Sigmoid colon (tissue), 6 donors: ENCODE measurements at regions not wholly inside any gene's neighbourhood (a gene's known extent, or its start where the extent isn't known, plus 50 kb on each side); places are given as distances from the start of the nearest gene placed in this dataset.

Experiments
- DNase-seq: peaks from one replicate; pipeline ENCODE4 v3.0.0-alpha.2; 2019
- H3K27ac ChIP-seq, 4 donors: fragments of 200-600 bp; sonication (generic); one replicate each; pipeline ENCODE4 v1.5.1; 2016 to 2019; ENCODE audit warnings: mild to moderate bottlenecking in 1 of 4
- H3K27me3 ChIP-seq, 3 donors: fragments of 200-600 bp; sonication (generic); one replicate each; pipeline ENCODE4 v1.5.1; 2019; ENCODE audit warnings: mild to moderate bottlenecking in 1 of 3
- H3K36me3 ChIP-seq, 4 donors: fragments of 200-600 bp; sonication (generic); one replicate each; pipeline ENCODE4 v1.5.1; 2016 to 2019
- H3K4me1 ChIP-seq, 4 donors: fragments of 200-600 bp; sonication (generic); one replicate each; pipeline ENCODE4 v1.5.1; 2017 to 2019
- H3K4me3 ChIP-seq, 4 donors: fragments of 200-600 bp; sonication (generic); one replicate each; pipeline ENCODE4 v1.5.1; 2017 to 2019; ENCODE audit warnings: mild to moderate bottlenecking in 2 of 4, moderate library complexity in 1 of 4
- H3K9me3 ChIP-seq, 4 donors: fragments of 200-600 bp in 3 of 4; sonication (generic) in 3 of 4; one replicate each; pipeline versions ENCODE4 v1.5.1 to v1.6.1; 2013 to 2019
- EP300 ChIP-seq, 4 donors: sonication (generic); formaldehyde crosslinking; IDR thresholded peaks; one replicate each; pipeline ENCODE4 v1.6.1; 2017; ENCODE audit warnings: antibody characterized with exemption in 4 of 4
- POLR2A ChIP-seq, 2 donors: fragments of 450-650 bp; IDR thresholded peaks; one replicate each; pipeline ENCODE4 v1.6.1; 2016; ENCODE audit warnings: antibody characterized with exemption in 2 of 2, mild to moderate bottlenecking in 2 of 2, moderate library complexity in 2 of 2
- POLR2AphosphoS5 ChIP-seq, 4 donors: sonication (generic); formaldehyde crosslinking; IDR thresholded peaks; one replicate each; pipeline ENCODE4 v1.6.1; 2017; ENCODE audit warnings: antibody characterized with exemption in 4 of 4
- WGBS, 2 donors: extraction: QIAGEN DNeasy Blood & Tissue Kit; methylation state at CpG; one replicate each; pipeline ENCODE4 v1.1.7; 2013; 5-methylcytosine and 5-hydroxymethylcytosine counted together
- intact Hi-C: fragments of 100-400 bp; cut with DNase I; formaldehyde crosslinking; loops from one replicate; pipeline ENCODE4 v1.15.1; 2023
- TF ChIP-seq, protein P1 (sequence below), 4 experiments: fragments of 450-650 bp in 3 of 4; fragments of 200-600 bp in 1 of 4; IDR thresholded peaks; one replicate each; pipeline ENCODE4 v1.5.1; 2016 to 2019; ENCODE audit warnings: antibody characterized with exemption in 4 of 4, mild to moderate bottlenecking in 3 of 4, moderate library complexity in 2 of 4
- donor health status: healthy with polysubstance abuse.
- donor health status: healthy.

DNA sequence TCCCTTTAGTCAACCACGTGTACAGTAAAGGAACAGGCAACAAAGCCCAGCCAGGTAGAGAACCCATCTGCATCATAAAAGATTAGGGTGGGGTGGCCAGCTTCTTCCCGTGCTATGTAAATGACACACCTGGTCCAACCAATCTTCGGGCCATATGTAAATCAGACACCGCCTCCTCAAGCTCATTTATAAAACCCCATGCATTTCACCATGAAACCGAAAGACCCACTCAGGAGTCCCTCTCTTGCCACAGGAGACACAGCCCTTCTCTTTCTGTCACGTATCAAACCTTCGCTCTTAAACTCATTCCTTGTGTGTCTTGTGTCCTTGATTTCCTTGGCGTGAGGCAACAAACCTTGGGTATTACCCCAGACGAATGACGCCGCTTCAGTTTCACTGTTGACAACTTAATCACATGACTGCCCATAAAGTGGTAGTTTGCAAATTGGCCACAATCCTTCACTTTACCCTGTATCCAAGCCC lies 59.8 kb upstream of the TBPL2 start:
- no peaks in the 10 kb centered on the region for H3K9me3 ChIP-seq
- 20 to 71% methylated on average over 11 of the region's 11 CpGs for WGBS, 2 donors
- no peak overlapping the region for H3K4me3 ChIP-seq
- H3K36me3 ChIP-seq: no peaks in the 10 kb centered on the region
- H3K27me3 ChIP-seq: no peaks in the 10 kb centered on the region
- intact Hi-C loops: no loop called here
- TF ChIP-seq POLR2A (IDR thresholded peaks at IDR 0.05) (no peak), POLR2AphosphoS5 (IDR thresholded peaks at IDR 0.05) (no peak), EP300 (IDR thresholded peaks at IDR 0.05) (no peak)
- TF ChIP-seq, protein P1, sequence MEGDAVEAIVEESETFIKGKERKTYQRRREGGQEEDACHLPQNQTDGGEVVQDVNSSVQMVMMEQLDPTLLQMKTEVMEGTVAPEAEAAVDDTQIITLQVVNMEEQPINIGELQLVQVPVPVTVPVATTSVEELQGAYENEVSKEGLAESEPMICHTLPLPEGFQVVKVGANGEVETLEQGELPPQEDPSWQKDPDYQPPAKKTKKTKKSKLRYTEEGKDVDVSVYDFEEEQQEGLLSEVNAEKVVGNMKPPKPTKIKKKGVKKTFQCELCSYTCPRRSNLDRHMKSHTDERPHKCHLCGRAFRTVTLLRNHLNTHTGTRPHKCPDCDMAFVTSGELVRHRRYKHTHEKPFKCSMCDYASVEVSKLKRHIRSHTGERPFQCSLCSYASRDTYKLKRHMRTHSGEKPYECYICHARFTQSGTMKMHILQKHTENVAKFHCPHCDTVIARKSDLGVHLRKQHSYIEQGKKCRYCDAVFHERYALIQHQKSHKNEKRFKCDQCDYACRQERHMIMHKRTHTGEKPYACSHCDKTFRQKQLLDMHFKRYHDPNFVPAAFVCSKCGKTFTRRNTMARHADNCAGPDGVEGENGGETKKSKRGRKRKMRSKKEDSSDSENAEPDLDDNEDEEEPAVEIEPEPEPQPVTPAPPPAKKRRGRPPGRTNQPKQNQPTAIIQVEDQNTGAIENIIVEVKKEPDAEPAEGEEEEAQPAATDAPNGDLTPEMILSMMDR (IDR thresholded peaks at IDR 0.05): no peak
- no peak overlapping the region for H3K27ac ChIP-seq
- no peak for DNase-seq
- H3K4me1 ChIP-seq: no peaks in the 10 kb centered on the region

DNA sequence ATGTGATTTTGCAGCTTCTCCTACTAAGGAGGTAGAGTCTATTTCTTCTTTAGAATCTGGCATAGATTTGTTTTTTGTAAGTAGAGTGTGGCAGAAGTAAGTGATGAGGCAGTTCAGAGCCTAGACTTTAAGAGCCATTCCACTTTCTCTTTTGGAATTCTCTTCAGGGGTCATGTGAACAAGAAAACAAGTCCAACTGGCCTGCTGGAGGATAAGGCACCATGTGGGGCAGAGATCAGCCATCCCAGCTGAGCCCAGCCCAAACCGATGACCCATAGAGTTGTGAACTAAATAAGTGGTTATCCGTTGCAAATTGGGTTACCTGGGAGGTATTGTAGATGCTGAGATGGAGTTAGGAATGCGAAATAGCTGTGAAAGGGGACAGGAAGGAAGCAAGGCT lies 60.3 kb upstream of the TBPL2 start:
- no peak for DNase-seq
- intact Hi-C loops: no loop called here
- no peaks in the 10 kb centered on the region for H3K9me3 ChIP-seq
- TF ChIP-seq, protein P1 (IDR thresholded peaks at IDR 0.05): no peak
- TF ChIP-seq EP300 (IDR thresholded peaks at IDR 0.05) (no peak), POLR2AphosphoS5 (IDR thresholded peaks at IDR 0.05) (no peak), POLR2A (IDR thresholded peaks at IDR 0.05) (no peak)
- 82 to 93% methylated on average over 3 of the region's 3 CpGs for WGBS, 2 donors
- no peaks in the 10 kb centered on the region for H3K4me1 ChIP-seq
- no peaks in the 10 kb centered on the region for H3K27me3 ChIP-seq
- no peak overlapping the region for H3K4me3 ChIP-seq
- H3K36me3 ChIP-seq: no peaks in the 10 kb centered on the region
- H3K27ac ChIP-seq: no peak overlapping the region

DNA sequence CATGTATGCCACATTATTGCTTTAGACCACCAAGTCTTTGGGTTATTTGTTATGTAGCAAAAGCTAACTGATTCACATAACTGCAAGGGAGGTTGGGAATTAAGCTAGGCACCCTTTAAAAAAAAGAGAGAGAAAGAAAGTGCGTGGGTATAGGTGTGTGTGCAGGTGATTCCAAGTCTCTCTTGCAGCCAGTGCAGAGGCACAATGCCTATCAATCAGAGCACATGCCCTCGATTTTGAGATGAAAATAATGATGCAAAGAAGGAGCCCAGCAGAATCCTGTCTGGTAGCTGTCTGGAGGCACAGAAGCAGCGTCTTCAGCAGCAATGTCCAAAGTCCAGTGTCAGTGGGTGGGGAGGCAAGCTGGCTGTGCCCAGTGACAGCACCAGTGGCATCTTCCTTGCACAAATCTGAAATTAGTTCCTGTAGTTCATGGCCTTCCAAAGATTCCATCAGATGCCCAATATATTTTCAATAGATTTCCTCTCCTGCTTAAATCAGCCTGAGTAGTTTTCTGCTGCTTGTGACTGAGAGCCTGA lies 62.4 kb upstream of the TBPL2 start:
- Histone ChIP-seq H3K36me3 (no peaks in the 10 kb centered on the region), H3K27ac (no peak overlapping the region), H3K9me3 (no peaks in the 10 kb centered on the region), H3K4me3 (no peak overlapping the region), H3K27me3 (no peaks in the 10 kb centered on the region), H3K4me1 (no peaks in the 10 kb centered on the region)
- TF ChIP-seq, protein P1 (IDR thresholded peaks at IDR 0.05): no peak
- TF ChIP-seq EP300 (IDR thresholded peaks at IDR 0.05) (no peak), POLR2AphosphoS5 (IDR thresholded peaks at IDR 0.05) (no peak), POLR2A (IDR thresholded peaks at IDR 0.05) (no peak)
- intact Hi-C loops: no loop called here
- WGBS, 2 donors: 35 to 65% methylated on average over 3 of the region's 3 CpGs
- no peak for DNase-seq

DNA sequence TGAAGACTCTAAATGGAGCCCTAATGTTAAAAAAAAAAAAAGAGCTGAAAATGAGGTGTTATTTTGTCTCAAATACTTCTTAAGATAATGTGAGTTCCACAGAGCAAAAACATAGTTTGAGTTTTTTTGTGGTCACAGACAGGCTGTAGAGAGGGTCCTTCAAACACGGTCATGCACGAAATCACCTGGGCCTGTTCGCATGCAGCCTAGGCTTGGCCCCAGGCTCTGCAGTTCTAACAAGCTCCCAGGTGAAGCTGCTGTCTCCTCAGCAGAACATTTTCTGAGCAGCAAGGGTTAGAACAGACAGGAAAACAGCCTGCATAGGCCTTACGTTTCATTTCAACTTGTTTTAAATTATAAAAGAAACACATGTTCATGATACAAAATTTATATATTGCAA lies 65.4 kb upstream of the TBPL2 start:
- H3K4me3 ChIP-seq: no peak overlapping the region
- H3K27me3 ChIP-seq: no peaks in the 10 kb centered on the region
- no peak for DNase-seq
- WGBS, 2 donors: 93 to 97% methylated on average over 4 of the region's 4 CpGs
- TF ChIP-seq EP300 (IDR thresholded peaks at IDR 0.05) (no peak), POLR2A (IDR thresholded peaks at IDR 0.05) (no peak), POLR2AphosphoS5 (IDR thresholded peaks at IDR 0.05) (no peak)
- TF ChIP-seq, protein P1 (IDR thresholded peaks at IDR 0.05): no peak
- intact Hi-C loops: no loop called here
- H3K27ac ChIP-seq: no peak overlapping the region
- no peaks in the 10 kb centered on the region for H3K36me3 ChIP-seq
- no peaks in the 10 kb centered on the region for H3K9me3 ChIP-seq
- H3K4me1 ChIP-seq: no peaks in the 10 kb centered on the region

DNA sequence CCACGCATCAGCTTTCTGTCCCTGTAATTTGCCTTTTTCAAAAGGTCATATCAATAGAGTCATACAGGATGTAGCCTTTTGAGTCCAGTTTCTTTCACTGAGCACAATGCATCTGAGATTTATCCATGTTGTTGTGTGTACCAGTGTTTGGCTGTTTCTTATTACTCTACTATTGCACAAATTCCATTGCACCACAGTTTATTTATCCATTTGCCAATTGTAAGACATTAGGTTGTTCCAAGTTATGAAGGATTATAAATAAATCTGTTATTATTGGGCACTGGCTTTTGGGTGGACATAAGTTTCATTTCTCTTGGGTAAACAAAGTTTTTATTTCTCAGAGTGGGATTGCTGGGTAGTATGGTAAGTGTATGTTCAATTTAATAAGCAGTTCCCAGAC lies 68.3 kb upstream of the TBPL2 start:
- Histone ChIP-seq H3K36me3 (no peaks in the 10 kb centered on the region), H3K27me3 (no peaks in the 10 kb centered on the region), H3K4me1 (peaks cover 0 to 8% (median 0%) of the 10 kb centered on the region in 4 donors), H3K4me3 (no peak overlapping the region), H3K27ac (no peak overlapping the region), H3K9me3 (no peaks in the 10 kb centered on the region)
- intact Hi-C loops: no loop called here
- DNase-seq: no peak
- TF ChIP-seq, protein P1 (IDR thresholded peaks at IDR 0.05): no peak
- TF ChIP-seq EP300 (IDR thresholded peaks at IDR 0.05): no peak
- no peak for TF ChIP-seq POLR2AphosphoS5 (IDR thresholded peaks at IDR 0.05)
- no peak for TF ChIP-seq POLR2A (IDR thresholded peaks at IDR 0.05)
- 90 to 96% methylated on average over 1 of the region's 1 CpG for WGBS, 2 donors
